GM19452 (cell line): ENCODE measurements at regions not wholly inside any gene's neighbourhood (a gene's known extent, or its start where the extent isn't known, plus 50 kb on each side); places are given as distances from the start of the nearest gene placed in this dataset.
"Not testable (repeated sequence)": the region's sequence is repeated elsewhere in the genome, so short reads cannot be mapped to it uniquely, and the experiment has no call there.

ENCODE experiments used
- ATAC-seq: cut with Tn5 transposase; IDR thresholded peaks from one replicate; pipeline ENCODE4 v1.9.1; 2021; ENCODE audit not compliant: unreplicated experiment

DNA sequence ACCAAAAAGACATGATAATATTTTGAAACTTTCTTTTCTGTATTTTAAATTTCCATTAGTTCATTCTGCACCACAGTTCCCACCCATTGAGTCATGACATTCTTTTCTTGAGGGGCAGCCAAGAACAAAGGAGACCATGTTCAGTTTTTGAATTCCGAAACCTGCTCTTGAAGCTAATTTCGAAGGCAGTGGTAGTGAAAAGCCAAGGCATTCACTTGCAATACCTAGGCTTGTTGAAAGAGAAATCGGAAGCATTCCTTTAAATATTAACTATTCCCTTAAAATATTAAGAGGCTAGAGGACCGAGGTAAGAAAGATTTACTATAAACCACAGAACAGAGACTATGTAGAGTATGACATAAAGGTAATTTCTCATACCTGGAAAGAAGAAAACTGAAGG, 256.3 kb downstream of the ADGRL2 start:
- ATAC-seq, result no peak

DNA sequence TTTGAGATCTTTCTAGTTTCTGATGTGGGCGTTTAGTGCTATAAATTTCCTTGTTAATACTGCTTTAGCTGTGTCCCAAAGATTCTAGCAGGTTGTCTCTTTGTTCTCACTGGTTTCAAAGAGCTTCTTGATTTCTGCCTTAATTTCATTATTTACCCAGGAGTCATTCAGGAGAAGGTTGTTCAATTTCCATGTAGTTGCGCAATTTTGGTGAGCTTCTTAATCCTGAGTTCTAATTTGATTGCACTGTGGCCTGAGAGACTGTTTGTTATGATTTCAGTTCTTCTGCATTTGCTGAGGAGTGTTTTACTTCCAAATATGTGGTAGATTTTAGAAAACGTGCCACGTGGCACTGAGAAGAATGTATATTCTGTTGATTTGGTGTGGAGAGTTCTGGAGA, 254.6 kb downstream of the ADGRL2 start:
- not testable (repeated sequence) for ATAC-seq

DNA sequence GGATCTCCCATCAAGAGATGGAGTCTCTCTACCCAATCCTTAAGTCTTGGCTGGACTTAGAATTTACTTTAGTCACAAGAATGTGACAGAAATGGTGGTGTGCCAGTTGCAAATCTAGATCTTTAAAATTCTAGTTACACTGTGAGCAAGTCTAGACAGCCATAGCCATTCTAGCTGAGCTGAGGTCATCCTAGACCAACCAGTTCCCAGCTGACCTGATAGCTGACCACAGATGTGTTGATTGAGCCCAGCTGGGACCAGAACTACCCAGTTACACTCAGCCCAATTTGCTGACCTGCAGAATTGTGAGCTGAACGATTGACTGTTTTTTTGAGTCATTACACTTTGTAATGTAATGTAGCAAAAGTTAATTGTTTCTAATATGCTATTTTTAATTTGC, 251.8 kb downstream of the ADGRL2 start:
- ATAC-seq, result no peak

DNA sequence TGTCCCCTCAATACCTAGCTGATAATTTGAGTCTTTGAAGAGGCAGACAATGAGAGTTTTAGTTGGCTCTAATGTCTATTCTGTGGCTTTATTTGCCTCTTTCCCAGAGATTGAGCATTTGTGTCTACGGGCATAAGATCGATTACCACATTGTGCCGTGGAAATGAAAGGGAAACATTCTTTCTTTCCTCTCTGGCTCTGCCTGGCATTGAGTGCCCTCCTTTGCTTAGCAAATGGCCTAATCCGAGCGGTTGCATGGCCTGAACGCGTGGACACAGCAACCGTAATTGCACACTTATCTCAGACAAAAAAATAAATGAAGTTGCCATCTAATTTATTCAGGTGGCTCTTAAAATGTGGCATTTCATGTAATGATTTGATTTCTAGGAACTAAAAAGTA, 247.9 kb downstream of the ADGRL2 start:
- ATAC-seq, result no peak

DNA sequence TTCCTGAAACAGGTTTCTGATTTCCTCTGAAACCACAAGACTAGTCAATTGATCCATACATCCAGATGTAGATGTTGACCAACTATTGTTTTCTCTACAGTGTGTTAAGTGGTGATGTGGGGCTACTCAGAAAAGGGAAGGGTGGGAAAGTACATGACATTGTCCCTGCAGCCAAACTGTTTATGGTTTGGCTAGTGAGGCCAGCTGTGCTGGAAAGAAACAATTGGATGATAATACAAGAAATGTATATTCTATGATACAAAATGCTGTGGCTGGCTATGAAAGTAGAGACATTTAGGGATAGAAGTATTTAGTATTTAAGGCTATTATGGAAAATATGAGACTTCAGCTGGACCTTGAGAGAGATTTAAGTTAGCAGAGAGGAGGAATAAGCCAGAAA, 244.5 kb downstream of the ADGRL2 start:
- ATAC-seq, result no peak

DNA sequence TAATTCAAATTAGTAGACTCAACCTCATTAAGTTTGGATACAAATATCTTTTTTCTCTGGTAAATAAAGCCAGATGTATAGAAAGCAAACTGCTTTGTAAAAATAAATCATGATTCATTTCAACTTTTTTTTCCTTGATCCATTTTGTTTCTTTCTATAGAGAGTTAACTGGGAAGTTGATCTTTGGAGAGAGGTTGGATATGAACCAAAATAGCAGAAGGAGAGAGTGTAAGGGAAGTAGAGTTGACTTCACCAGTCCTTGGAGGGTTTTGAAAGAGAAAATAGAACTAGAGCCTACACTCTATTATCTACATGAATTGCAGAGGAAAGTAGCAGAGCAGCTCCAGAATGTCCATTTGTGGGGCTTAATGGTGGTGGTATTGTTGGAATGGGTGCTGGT, 243.8 kb downstream of the ADGRL2 start:
- ATAC-seq, result no peak

DNA sequence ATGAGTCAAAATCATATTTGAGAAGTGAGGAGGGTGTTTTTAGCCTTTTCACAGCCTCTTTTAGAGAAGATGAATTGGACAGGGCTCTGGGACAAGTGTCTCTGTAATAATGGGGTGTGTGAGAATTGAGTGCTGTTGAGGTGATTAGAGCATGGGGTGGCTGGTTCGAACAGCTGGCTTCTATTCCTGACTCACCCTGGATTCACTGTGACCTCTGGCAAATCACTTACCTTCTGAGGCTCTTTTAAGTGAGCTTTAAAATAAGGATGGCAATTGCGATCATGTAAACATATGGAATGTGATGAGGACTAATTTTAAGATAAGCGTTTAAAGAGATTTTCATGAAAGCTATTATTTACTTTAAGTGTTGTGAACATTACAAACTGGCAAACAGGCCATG, 243.4 kb downstream of the ADGRL2 start:
- ATAC-seq, result no peak

DNA sequence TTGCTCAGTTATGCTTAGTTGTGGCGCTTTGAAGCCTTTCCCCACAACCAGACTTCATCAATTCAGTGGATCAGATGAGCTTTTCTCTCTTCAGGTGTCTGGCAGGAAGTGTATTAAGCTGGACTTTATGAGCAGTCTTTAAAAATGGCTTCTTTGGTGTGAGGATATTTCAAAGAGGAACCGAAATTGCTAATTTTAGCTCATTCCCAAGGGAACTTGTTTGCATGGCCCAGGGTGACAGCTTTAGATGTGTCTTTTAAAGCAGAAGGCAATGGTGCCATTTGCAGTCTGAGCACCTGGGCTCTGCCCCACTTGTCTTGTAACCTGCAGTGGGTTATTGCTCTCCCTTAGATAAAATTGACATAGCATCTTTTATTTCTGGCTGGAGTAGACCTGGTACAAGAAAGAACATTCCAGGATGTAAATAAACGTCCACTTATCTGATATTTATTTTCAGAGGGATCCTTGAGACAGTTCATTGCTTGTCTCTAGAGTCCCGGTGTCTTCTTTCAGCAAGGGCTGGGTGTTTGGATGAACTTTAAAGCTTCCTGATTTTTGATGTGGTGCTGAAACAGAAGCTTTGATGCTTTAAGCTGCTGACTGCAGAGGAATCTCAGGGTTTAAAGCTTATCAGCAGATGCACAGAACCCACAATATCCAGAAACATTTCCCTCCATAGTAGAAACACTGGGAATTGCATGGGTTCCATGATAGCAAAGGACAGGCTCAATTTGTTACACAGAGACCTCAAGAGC, 241.7 kb downstream of the ADGRL2 start:
- ATAC-seq, result no peak
